Neural progenitor cell (in vitro differentiated cells): ENCODE measurements at regions not wholly inside any gene's neighbourhood (a gene's known extent, or its start where the extent isn't known, plus 50 kb on each side); places are given as distances from the start of the nearest gene placed in this dataset.

ENCODE experiments used
- DNase-seq: peaks from one replicate; pipeline ENCODE4 v3.0.0-alpha.2; 2016; ENCODE audit warnings: low spot score
- H2AFZ ChIP-seq: fragments of 200-600 bp; sonication (generic); replicated peaks from 2 replicates; pipeline ENCODE4 v1.6.1; 2016; ENCODE audit warnings: antibody characterized with exemption
- H3F3A ChIP-seq: fragments of 200-600 bp; sonication (generic); 2 replicates; pipeline ENCODE4 v1.6.1; 2016; ENCODE audit warnings: antibody characterized with exemption, low read depth
- H3K27ac ChIP-seq: fragments of 200-600 bp; sonication (generic); 2 replicates; pipeline ENCODE4 v1.5.1; 2016; ENCODE audit warnings: mild to moderate bottlenecking
- H3K27me3 ChIP-seq: fragments of 200-600 bp; sonication (generic); 2 replicates; pipeline ENCODE4 v1.6.1; 2016; ENCODE audit warnings: mild to moderate bottlenecking, moderate library complexity
- H3K36me3 ChIP-seq: fragments of 200-600 bp; sonication (generic); 2 replicates; pipeline ENCODE4 v1.5.1; 2016
- H3K4me1 ChIP-seq: fragments of 200-600 bp; sonication (generic); 2 replicates; pipeline ENCODE4 v1.6.1; 2016; ENCODE audit warnings: mixed run types
- H3K4me2 ChIP-seq: fragments of 200-600 bp; sonication (generic); 2 replicates; pipeline ENCODE4 v1.6.1; 2016
- H3K4me3 ChIP-seq: fragments of 200-600 bp; sonication (generic); 2 replicates; pipeline ENCODE4 v1.5.1; 2016
- H3K79me2 ChIP-seq: fragments of 200-600 bp; sonication (generic); 2 replicates; pipeline ENCODE4 v1.6.1; 2016; ENCODE audit warnings: low read depth
- H3K9ac ChIP-seq: fragments of 200-600 bp; sonication (generic); 2 replicates; pipeline ENCODE4 v1.6.1; 2016
- H3K9me3 ChIP-seq: fragments of 200-600 bp; sonication (generic); 2 replicates; pipeline ENCODE4 v1.5.1; 2016; ENCODE audit warnings: low read depth
- H4K20me1 ChIP-seq: fragments of 200-600 bp; sonication (generic); 2 replicates; pipeline ENCODE4 v1.6.1; 2016; ENCODE audit warnings: low read depth
- H3K27ac Mint-ChIP-seq: 3 replicates; pipeline ENCODE4 v1.8.0; 2021; ENCODE audit warnings: mixed read lengths
- H3K27me3 Mint-ChIP-seq: 2 replicates; pipeline ENCODE4 v1.8.0; 2022; ENCODE audit warnings: low read depth, mild to moderate bottlenecking, inconsistent platforms, moderate library complexity, mixed read lengths; ENCODE audit not compliant: insufficient read depth
- H3K36me3 Mint-ChIP-seq: 3 replicates; pipeline ENCODE4 v1.8.0; 2021; ENCODE audit warnings: mixed read lengths
- H3K4me1 Mint-ChIP-seq: 3 replicates; pipeline ENCODE4 v1.8.0; 2021; ENCODE audit warnings: mixed read lengths
- H3K4me3 Mint-ChIP-seq: 3 replicates; pipeline ENCODE4 v1.8.0; 2021; ENCODE audit warnings: mild to moderate bottlenecking, moderate library complexity, mixed read lengths
- H3K9me3 Mint-ChIP-seq: 3 replicates; pipeline ENCODE4 v1.8.0; 2020; ENCODE audit warnings: mixed read lengths
- CTCF ChIP-seq: fragments of 200-600 bp; sonication (generic); IDR thresholded peaks from 2 replicates; pipeline ENCODE4 v1.5.1; 2017; ENCODE audit warnings: antibody characterized with exemption, mild to moderate bottlenecking
- EZH2 ChIP-seq: fragments of 200-600 bp; sonication (generic); IDR thresholded peaks from 2 replicates; pipeline ENCODE4 v1.6.1; 2017; ENCODE audit warnings: antibody characterized with exemption, mild to moderate bottlenecking, moderate library complexity
- EZH2phosphoT487 ChIP-seq: fragments of 200-600 bp; sonication (generic); IDR thresholded peaks from 2 replicates; pipeline ENCODE4 v1.6.1; 2017; ENCODE audit warnings: antibody characterized with exemption

GRCh38 chr22:47534804-47535410 is 772.5 kb downstream of the TBC1D22A start:
- DNase-seq: no peak
- Histone ChIP-seq H3K27ac (no peak overlapping the region), H3K4me3 (no peak overlapping the region), H3K4me2 (no peak overlapping the region), H3K9ac (no peak overlapping the region), H2AFZ (no peak overlapping the region), H3K27me3 (no peaks in the 10 kb centered on the region), H3K79me2 (no peaks in the 10 kb centered on the region), H4K20me1 (no peaks in the 10 kb centered on the region), H3K4me1 (no peaks in the 10 kb centered on the region), H3K36me3 (no peaks in the 10 kb centered on the region), H3K9me3 (peaks cover 11% of the 10 kb centered on the region), H3F3A (no peaks in the 10 kb centered on the region)
- H3K4me1 Mint-ChIP-seq: no peaks in the 10 kb centered on the region
- H3K27me3 Mint-ChIP-seq: peaks cover 6% of the 10 kb centered on the region
- no peak overlapping the region for H3K27ac Mint-ChIP-seq
- peaks cover 19% of the 10 kb centered on the region for H3K9me3 Mint-ChIP-seq
- H3K36me3 Mint-ChIP-seq: no peaks in the 10 kb centered on the region
- TF ChIP-seq CTCF: no peak
- no peak for TF ChIP-seq EZH2
- no peak for TF ChIP-seq EZH2phosphoT487
- H3K4me3 Mint-ChIP-seq: no peak overlapping the region

- Histone ChIP-seq H4K20me1 (no peaks in the 10 kb centered on the region), H3K4me3 (no peak overlapping the region), H3K4me2 (no peak overlapping the region), H3K9ac (no peak overlapping the region), H3K9me3 (peaks cover 11% of the 10 kb centered on the region), H3K36me3 (no peaks in the 10 kb centered on the region), H3K27me3 (no peaks in the 10 kb centered on the region), H3K27ac (no peak overlapping the region), H2AFZ (no peak overlapping the region), H3K79me2 (no peaks in the 10 kb centered on the region), H3F3A (no peaks in the 10 kb centered on the region), H3K4me1 (no peaks in the 10 kb centered on the region)
- Mint-ChIP-seq H3K27ac (no peak overlapping the region), H3K27me3 (peaks cover 6% of the 10 kb centered on the region), H3K36me3 (no peaks in the 10 kb centered on the region), H3K4me3 (no peak overlapping the region), H3K9me3 (peaks cover 19% of the 10 kb centered on the region), H3K4me1 (no peaks in the 10 kb centered on the region)
- TF ChIP-seq EZH2 (no peak), EZH2phosphoT487 (no peak), CTCF (no peak)
- no peak for DNase-seq
Observed at GRCh38 chr22:47533961-47534803, 771.7 kb downstream of the TBC1D22A start.

GRCh38 chr22:47517062-47517461 is 754.6 kb downstream of the TBC1D22A start:
- H3K9me3 Mint-ChIP-seq: no peaks in the 10 kb centered on the region
- H3K36me3 ChIP-seq: no peaks in the 10 kb centered on the region
- no peak overlapping the region for H3K9ac ChIP-seq
- peaks cover 32% of the 10 kb centered on the region for H3K9me3 ChIP-seq
- no peaks in the 10 kb centered on the region for H3K36me3 Mint-ChIP-seq
- H3K4me3 Mint-ChIP-seq: no peak overlapping the region
- no peaks in the 10 kb centered on the region for H3F3A ChIP-seq
- TF ChIP-seq EZH2phosphoT487: no peak
- TF ChIP-seq CTCF: no peak
- TF ChIP-seq EZH2: no peak
- H3K79me2 ChIP-seq: no peaks in the 10 kb centered on the region
- no peak overlapping the region for H3K27ac ChIP-seq
- no peak overlapping the region for H3K4me3 ChIP-seq
- no peak overlapping the region for H3K4me2 ChIP-seq
- no peaks in the 10 kb centered on the region for H4K20me1 ChIP-seq
- H2AFZ ChIP-seq: no peak overlapping the region
- no peak overlapping the region for H3K27ac Mint-ChIP-seq
- no peaks in the 10 kb centered on the region for H3K27me3 ChIP-seq
- H3K4me1 Mint-ChIP-seq: no peaks in the 10 kb centered on the region
- peaks cover 5% of the 10 kb centered on the region for H3K27me3 Mint-ChIP-seq
- no peak for DNase-seq
- H3K4me1 ChIP-seq: no peaks in the 10 kb centered on the region
